Panc1 (cell line): ENCODE measurements at regions not wholly inside any gene's neighbourhood (a gene's known extent, or its start where the extent isn't known, plus 50 kb on each side); places are given as distances from the start of the nearest gene placed in this dataset.

Experiments used
- ATAC-seq: fragments of 200-7000 bp; cut with Tn5 transposase; 2 replicates; pipeline ENCODE4 v1.9.1; 2020; ENCODE audit warnings: mild to moderate bottlenecking, moderate library complexity
- BruUV-seq: library from RNA; stranded (reverse); fragments of 400-500 nt; replicated peaks from 2 replicates; lab custom pipeline; 2021; lab: Mats Ljungman, UMichigan
- CTCF ChIA-PET: fragments of 300-600 bp; sonication (Branson Sonifier 250); formaldehyde crosslinking; loops from one replicate; lab custom pipeline; 2022; ENCODE audit warnings: antibody characterized with exemption; lab: Charles Lee
- POLR2A ChIA-PET: fragments of 300-600 bp; sonication (Branson Sonifier 250); formaldehyde crosslinking; loops from one replicate; lab custom pipeline; 2022; ENCODE audit warnings: antibody characterized with exemption; lab: Charles Lee
- DNase-seq: peaks from one replicate; pipeline ENCODE4 v3.0.0-alpha.2; 2010; ENCODE audit warnings: low read depth, low spot score
- H3K27ac ChIP-seq: 2 replicates; pipeline ENCODE4 v1.5.1; 2011; ENCODE audit warnings: mild to moderate bottlenecking, low read length, inconsistent platforms
- H3K27me3 ChIP-seq: fragments of 200-500 bp; sonication (Bioruptor generic); 2 replicates; pipeline ENCODE4 v1.6.0; 2014; ENCODE audit warnings: low read length, inconsistent platforms; ENCODE audit not compliant: control insufficient read depth, insufficient read depth
- H3K36me3 ChIP-seq: fragments of 200-500 bp; sonication (Bioruptor generic); 2 replicates; pipeline ENCODE4 v1.5.1; 2014; ENCODE audit warnings: inconsistent platforms, mild to moderate bottlenecking, low read length, moderate library complexity; ENCODE audit not compliant: control insufficient read depth, insufficient read depth
- H3K4me1 ChIP-seq: 2 replicates; pipeline ENCODE4 v1.5.1; 2011; ENCODE audit warnings: inconsistent platforms, mild to moderate bottlenecking, low read length, moderate library complexity; ENCODE audit not compliant: control insufficient read depth, insufficient read depth
- H3K4me3 ChIP-seq, 2 experiments: 2 replicates each; pipeline ENCODE4 v1.5.1; 2011 to 2012; ENCODE audit warnings: low read depth in 2 of 2, low read length in 2 of 2, mild to moderate bottlenecking in 2 of 2, inconsistent platforms in 1 of 2, moderate library complexity in 1 of 2
- H3K9me3 ChIP-seq: fragments of 200-500 bp; sonication (Bioruptor generic); 2 replicates; pipeline ENCODE4 v1.5.1; 2014; ENCODE audit warnings: low read depth, mild to moderate bottlenecking, inconsistent platforms, low read length, moderate library complexity; ENCODE audit not compliant: control insufficient read depth, insufficient read depth
- CTCF ChIP-seq: fragments of 450-650 bp; IDR thresholded peaks from 2 replicates; pipeline ENCODE4 v1.5.1; 2017; ENCODE audit warnings: mild to moderate bottlenecking
- POLR2AphosphoS5 ChIP-seq: IDR thresholded peaks from 2 replicates; pipeline ENCODE4 v1.6.1; 2012; ENCODE audit warnings: mild to moderate bottlenecking, low read depth, low read length, moderate library complexity
- REST ChIP-seq, 2 experiments: IDR thresholded peaks; 2 replicates each; pipeline ENCODE4 v1.6.1; 2011 to 2012; ENCODE audit warnings: low read depth in 2 of 2, control low read depth in 1 of 2, low read length in 1 of 2, mild to moderate bottlenecking in 1 of 2, moderate library complexity in 1 of 2; ENCODE audit not compliant: insufficient read depth in 1 of 2
- SIN3A ChIP-seq: IDR thresholded peaks from 2 replicates; pipeline ENCODE4 v1.6.1; 2012; ENCODE audit warnings: low read depth, mild to moderate bottlenecking, low read length, moderate library complexity, borderline replicate concordance; ENCODE audit not compliant: insufficient read depth
- TCF7L2 ChIP-seq: IDR thresholded peaks from 2 replicates; pipeline ENCODE4 v1.6.1; 2011; ENCODE audit warnings: mild to moderate bottlenecking, low read depth, low read length, inconsistent platforms
- in situ Hi-C: cut with HindIII; loops from 2 replicates; pipeline ENCODE4 v1.10.0; 2016; ENCODE audit warnings: low sequenced_read_pairs, low pct_unique_long_range_greater_than_20kb
- intact Hi-C: fragments of 100-400 bp; cut with micrococcal nuclease; formaldehyde crosslinking; loops from one replicate; pipeline ENCODE4 v1.10.0; 2022; ENCODE audit not compliant: unreplicated experiment

GRCh38 chr10:117790179-117790578 lies 247.6 kb downstream of the EMX2 start:
- Histone ChIP-seq H3K27ac (no peak overlapping the region), H3K9me3 (no peaks in the 10 kb centered on the region), H3K4me1 (no peaks in the 10 kb centered on the region), H3K27me3 (peaks cover 19% of the 10 kb centered on the region; the same call in 1 of the 2 replicates), H3K36me3 (no peaks in the 10 kb centered on the region), H3K4me3 (no peak overlapping the region)
- BruUV-seq, result no TSS peak
- in situ Hi-C loops, result no loop called here
- DNase-seq (no peak), ATAC-seq (no peak)
- TF ChIP-seq TCF7L2 (no peak), CTCF (no peak), POLR2AphosphoS5 (no peak), REST (IDR thresholded peaks at IDR 0.05; ENCODE audit: insufficient read depth in 1 of 2, low read depth in 2 of 2, low read length in 1 of 2) (no peak), SIN3A (no peak)
- intact Hi-C loops, result no loop called here
- CTCF ChIA-PET, result no interaction called here
- POLR2A ChIA-PET, result no interaction called here

GRCh38 chr10:117790621-117791020 lies 248.1 kb downstream of the EMX2 start:
- in situ Hi-C loops, result no loop called here
- intact Hi-C loops, result no loop called here
- TF ChIP-seq CTCF, result no peak
- TF ChIP-seq POLR2AphosphoS5, result no peak
- TF ChIP-seq TCF7L2, result no peak
- no peak for TF ChIP-seq REST (IDR thresholded peaks at IDR 0.05; ENCODE audit: insufficient read depth in 1 of 2, low read depth in 2 of 2, low read length in 1 of 2)
- TF ChIP-seq SIN3A, result no peak
- BruUV-seq, result no TSS peak
- Histone ChIP-seq H3K4me1 (no peaks in the 10 kb centered on the region), H3K36me3 (no peaks in the 10 kb centered on the region), H3K27ac (no peak overlapping the region), H3K27me3 (peaks cover 19% of the 10 kb centered on the region; the same call in 1 of the 2 replicates), H3K4me3 (no peak overlapping the region), H3K9me3 (no peaks in the 10 kb centered on the region)
- no peak for DNase-seq
- ATAC-seq, result no peak
- CTCF ChIA-PET, result no interaction called here
- POLR2A ChIA-PET, result no interaction called here
